ENCODE measurements at regions not wholly inside any gene's neighbourhood (a gene's known extent, or its start where the extent isn't known, plus 50 kb on each side); places are given as distances from the start of the nearest gene placed in this dataset.

DNA sequence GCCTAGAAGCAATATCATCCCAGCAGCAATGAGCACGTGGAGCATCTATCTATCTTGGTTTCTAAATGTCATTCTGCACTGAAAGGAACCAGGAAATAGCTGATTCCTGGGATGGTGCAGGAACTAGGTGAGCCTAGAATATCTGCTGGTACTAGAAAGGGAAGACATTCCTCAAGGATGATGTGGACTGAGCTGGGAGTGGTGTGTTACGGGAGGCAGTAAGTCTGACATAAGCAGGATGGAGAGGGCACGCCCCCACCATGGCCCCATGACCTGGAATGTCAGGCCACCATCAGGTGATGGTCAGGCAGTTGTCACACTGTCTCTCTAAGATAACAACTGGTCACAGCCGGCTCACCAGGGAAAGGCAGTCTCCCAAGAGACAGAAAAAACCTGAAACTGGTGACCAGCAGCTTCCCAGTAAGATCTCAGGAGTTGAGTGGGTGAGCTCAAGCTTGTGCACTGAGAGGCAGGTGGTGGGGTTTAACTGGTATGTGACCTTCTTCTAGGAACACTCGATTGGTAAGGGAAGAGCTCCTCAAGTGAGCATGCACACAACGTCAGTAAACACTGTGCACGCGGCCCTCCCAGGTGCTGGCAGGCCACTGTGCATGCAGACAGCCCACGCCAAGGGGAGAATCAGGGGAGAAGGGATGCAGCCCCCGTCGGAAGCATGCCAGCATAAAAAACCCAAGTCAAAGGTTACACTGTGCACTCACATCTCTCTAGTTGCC lies 148.7 kb downstream of the ADSS2 start:
- TF ChIP-seq, protein P1, sequence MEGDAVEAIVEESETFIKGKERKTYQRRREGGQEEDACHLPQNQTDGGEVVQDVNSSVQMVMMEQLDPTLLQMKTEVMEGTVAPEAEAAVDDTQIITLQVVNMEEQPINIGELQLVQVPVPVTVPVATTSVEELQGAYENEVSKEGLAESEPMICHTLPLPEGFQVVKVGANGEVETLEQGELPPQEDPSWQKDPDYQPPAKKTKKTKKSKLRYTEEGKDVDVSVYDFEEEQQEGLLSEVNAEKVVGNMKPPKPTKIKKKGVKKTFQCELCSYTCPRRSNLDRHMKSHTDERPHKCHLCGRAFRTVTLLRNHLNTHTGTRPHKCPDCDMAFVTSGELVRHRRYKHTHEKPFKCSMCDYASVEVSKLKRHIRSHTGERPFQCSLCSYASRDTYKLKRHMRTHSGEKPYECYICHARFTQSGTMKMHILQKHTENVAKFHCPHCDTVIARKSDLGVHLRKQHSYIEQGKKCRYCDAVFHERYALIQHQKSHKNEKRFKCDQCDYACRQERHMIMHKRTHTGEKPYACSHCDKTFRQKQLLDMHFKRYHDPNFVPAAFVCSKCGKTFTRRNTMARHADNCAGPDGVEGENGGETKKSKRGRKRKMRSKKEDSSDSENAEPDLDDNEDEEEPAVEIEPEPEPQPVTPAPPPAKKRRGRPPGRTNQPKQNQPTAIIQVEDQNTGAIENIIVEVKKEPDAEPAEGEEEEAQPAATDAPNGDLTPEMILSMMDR (IDR thresholded peaks at IDR 0.05) = no peak
- no peak for TF ChIP-seq EZH2 (IDR thresholded peaks at IDR 0.05)
- TF ChIP-seq EZH2phosphoT487 (IDR thresholded peaks at IDR 0.05) = no peak

All from neural progenitor cell (in vitro differentiated cells).